A549 (cell line): ENCODE measurements at regions not wholly inside any gene's neighbourhood (a gene's known extent, or its start where the extent isn't known, plus 50 kb on each side); places are given as distances from the start of the nearest gene placed in this dataset.

Experiments used
- CEBPB ChIP-seq, 2 experiments: fragments of >200 bp in 1 of 2; sonication (Bioruptor Twin) in 1 of 2; formaldehyde crosslinking in 1 of 2; IDR thresholded peaks; 2 replicates each; pipeline ENCODE4 v1.6.1; 2012 to 2016
- HEYL ChIP-seq: fragments of 250-450 bp; sonication (Bioruptor Pico); IDR thresholded peaks from 2 replicates; pipeline ENCODE4 v1.8.0; 2021; ENCODE audit warnings: mild to moderate bottlenecking, moderate library complexity
- HMGXB4 ChIP-seq: fragments of 250-450 bp; sonication (Bioruptor Pico); IDR thresholded peaks from 2 replicates; pipeline ENCODE4 v1.5.0; 2021; ENCODE audit warnings: mild to moderate bottlenecking, moderate library complexity, borderline replicate concordance
- JUNB ChIP-seq: fragments of >200 bp; sonication (Bioruptor Twin); formaldehyde crosslinking; IDR thresholded peaks from 2 replicates; pipeline ENCODE4 v1.6.1; 2016
- NFE2L2 ChIP-seq: fragments of 150-350 bp; conservative IDR thresholded peaks from 2 replicates; pipeline ENCODE4 v1.6.1; 2014; ENCODE audit warnings: low read length
- NR3C1 ChIP-seq: fragments of >200 bp; sonication (Bioruptor Twin); formaldehyde crosslinking; IDR thresholded peaks from 3 replicates; pipeline ENCODE4 v1.6.1; 2017
- POLR2A ChIP-seq: IDR thresholded peaks from 2 replicates; pipeline ENCODE4 v1.6.1; 2012; ENCODE audit warnings: mild to moderate bottlenecking, low read length
- TP53 ChIP-seq: fragments of 250-450 bp; sonication (Bioruptor Pico); IDR thresholded peaks from 2 replicates; pipeline ENCODE4 v1.5.0; 2021; ENCODE audit warnings: mild to moderate bottlenecking, moderate library complexity

GRCh38 chr10:2936816-2937215, 130.5 kb upstream of the PFKP start:
- TF ChIP-seq NFE2L2 = no peak
- no peak for TF ChIP-seq NR3C1
- TF ChIP-seq HEYL = no peak
- no peak for TF ChIP-seq CEBPB (IDR thresholded peaks at IDR 0.05)
- TF ChIP-seq HMGXB4 (CRISPR knock-in tag) = no peak
- no peak for TF ChIP-seq POLR2A
- TF ChIP-seq JUNB = no peak
- TF ChIP-seq TP53 (CRISPR knock-in tag) = no peak
